RWPE2 (cell line): ENCODE measurements at regions not wholly inside any gene's neighbourhood (a gene's known extent, or its start where the extent isn't known, plus 50 kb on each side); places are given as distances from the start of the nearest gene placed in this dataset.

ENCODE experiments used
- ATAC-seq: fragments of 200-7000 bp; cut with Tn5 transposase; 3 replicates; pipeline ENCODE4 v1.9.1; 2021; ENCODE audit warnings: low read depth
- DNase-seq: peaks from one replicate; pipeline ENCODE4 v3.0.0-alpha.2; 2020; ENCODE audit warnings: low spot score
- H3K27ac ChIP-seq: fragments of 450-650 bp; 2 replicates; pipeline ENCODE4 v1.5.1; 2017; ENCODE audit warnings: mild to moderate bottlenecking; ENCODE audit not compliant: poor library complexity, severe bottlenecking
- H3K27me3 ChIP-seq: fragments of 250-450 bp; sonication (Bioruptor Pico); 2 replicates; pipeline ENCODE4 v1.5.1; 2021; ENCODE audit warnings: mild to moderate bottlenecking, moderate library complexity; ENCODE audit not compliant: insufficient read depth, poor library complexity, severe bottlenecking
- H3K36me3 ChIP-seq: fragments of 250-450 bp; sonication (Bioruptor Pico); 2 replicates; pipeline ENCODE4 v1.5.1; 2020; ENCODE audit warnings: low read depth, mild to moderate bottlenecking, moderate library complexity
- H3K4me1 ChIP-seq: fragments of 250-450 bp; sonication (Bioruptor Pico); 2 replicates; pipeline ENCODE4 v1.5.1; 2021; ENCODE audit warnings: mild to moderate bottlenecking, moderate library complexity; ENCODE audit not compliant: insufficient read depth, poor library complexity, severe bottlenecking
- H3K4me3 ChIP-seq: fragments of 250-450 bp; sonication (Bioruptor Pico); 2 replicates; pipeline ENCODE4 v1.5.1; 2021; ENCODE audit warnings: mild to moderate bottlenecking, moderate library complexity; ENCODE audit not compliant: severe bottlenecking
- H3K9me3 ChIP-seq: fragments of 250-450 bp; sonication (Bioruptor Pico); 2 replicates; pipeline ENCODE4 v1.5.1; 2021; ENCODE audit warnings: mild to moderate bottlenecking, moderate library complexity; ENCODE audit not compliant: severe bottlenecking
- TF ChIP-seq, protein P1 (sequence below): fragments of 450-650 bp; IDR thresholded peaks from one replicate; pipeline ENCODE4 v1.5.1; 2017; ENCODE audit warnings: mild to moderate bottlenecking, moderate library complexity; ENCODE audit not compliant: poor library complexity, severe bottlenecking

DNA sequence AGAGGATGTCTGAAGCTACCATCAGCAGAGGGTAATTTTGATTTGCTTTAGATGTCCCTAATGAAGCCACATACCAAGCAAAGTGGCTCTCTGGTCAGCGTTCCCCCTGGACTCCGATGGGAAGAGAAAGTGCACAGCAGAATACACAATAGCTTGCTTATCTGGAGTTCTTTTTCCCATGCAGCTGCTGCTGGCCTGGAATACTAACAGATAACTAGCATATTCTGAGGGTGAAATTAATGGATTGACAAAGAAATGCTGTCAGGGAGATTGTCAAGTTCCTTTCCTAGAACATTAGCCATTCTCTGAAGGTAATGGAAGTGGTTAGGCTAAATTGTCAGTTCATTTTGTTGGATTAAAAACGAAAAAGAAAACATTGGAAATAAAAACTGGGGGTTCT lies 391.3 kb downstream of the FLRT2 start:
- no peaks in the 10 kb centered on the region for H3K4me1 ChIP-seq
- TF ChIP-seq, protein P1, sequence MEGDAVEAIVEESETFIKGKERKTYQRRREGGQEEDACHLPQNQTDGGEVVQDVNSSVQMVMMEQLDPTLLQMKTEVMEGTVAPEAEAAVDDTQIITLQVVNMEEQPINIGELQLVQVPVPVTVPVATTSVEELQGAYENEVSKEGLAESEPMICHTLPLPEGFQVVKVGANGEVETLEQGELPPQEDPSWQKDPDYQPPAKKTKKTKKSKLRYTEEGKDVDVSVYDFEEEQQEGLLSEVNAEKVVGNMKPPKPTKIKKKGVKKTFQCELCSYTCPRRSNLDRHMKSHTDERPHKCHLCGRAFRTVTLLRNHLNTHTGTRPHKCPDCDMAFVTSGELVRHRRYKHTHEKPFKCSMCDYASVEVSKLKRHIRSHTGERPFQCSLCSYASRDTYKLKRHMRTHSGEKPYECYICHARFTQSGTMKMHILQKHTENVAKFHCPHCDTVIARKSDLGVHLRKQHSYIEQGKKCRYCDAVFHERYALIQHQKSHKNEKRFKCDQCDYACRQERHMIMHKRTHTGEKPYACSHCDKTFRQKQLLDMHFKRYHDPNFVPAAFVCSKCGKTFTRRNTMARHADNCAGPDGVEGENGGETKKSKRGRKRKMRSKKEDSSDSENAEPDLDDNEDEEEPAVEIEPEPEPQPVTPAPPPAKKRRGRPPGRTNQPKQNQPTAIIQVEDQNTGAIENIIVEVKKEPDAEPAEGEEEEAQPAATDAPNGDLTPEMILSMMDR: no peak
- no peak for DNase-seq
- ATAC-seq: no peak
- no peak overlapping the region for H3K4me3 ChIP-seq
- H3K9me3 ChIP-seq: no peaks in the 10 kb centered on the region
- no peaks in the 10 kb centered on the region for H3K27me3 ChIP-seq
- H3K27ac ChIP-seq: no peak overlapping the region
- no peaks in the 10 kb centered on the region for H3K36me3 ChIP-seq

GRCh38 chr14:85917716-85918115 lies 387.8 kb downstream of the FLRT2 start:
- H3K4me1 ChIP-seq: no peaks in the 10 kb centered on the region
- H3K27me3 ChIP-seq: no peaks in the 10 kb centered on the region
- TF ChIP-seq, protein P1: no peak
- DNase-seq: no peak
- ATAC-seq: no peak
- H3K36me3 ChIP-seq: no peaks in the 10 kb centered on the region
- H3K9me3 ChIP-seq: no peaks in the 10 kb centered on the region
- no peak overlapping the region for H3K4me3 ChIP-seq
- H3K27ac ChIP-seq: no peak overlapping the region

DNA sequence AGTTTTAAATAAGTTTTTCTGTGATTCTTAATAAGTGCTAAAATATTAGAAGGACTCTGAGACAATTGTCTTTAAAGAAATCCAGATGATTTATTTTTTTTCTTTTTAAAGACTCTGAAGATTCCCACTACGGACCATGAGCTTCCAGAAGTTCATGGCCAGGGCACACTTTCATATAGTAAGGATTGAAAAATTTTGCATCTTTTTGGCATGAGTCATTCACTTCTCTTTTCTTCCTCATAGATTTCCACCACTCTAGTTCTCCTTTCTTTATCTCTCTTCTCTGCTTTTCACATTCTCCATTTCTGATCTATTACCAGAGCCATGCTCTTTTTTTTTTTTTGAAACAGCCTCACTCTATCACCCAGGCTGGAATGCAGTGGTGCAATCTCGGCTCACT lies 385.8 kb downstream of the FLRT2 start:
- TF ChIP-seq, protein P1: no peak
- Histone ChIP-seq H3K4me1 (no peaks in the 10 kb centered on the region), H3K4me3 (no peak overlapping the region), H3K9me3 (no peaks in the 10 kb centered on the region), H3K27ac (no peak overlapping the region), H3K27me3 (no peaks in the 10 kb centered on the region), H3K36me3 (no peaks in the 10 kb centered on the region)
- ATAC-seq (no peak), DNase-seq (no peak)

- DNase-seq (no peak), ATAC-seq (no peak)
- Histone ChIP-seq H3K27ac (no peak overlapping the region), H3K4me1 (no peaks in the 10 kb centered on the region), H3K36me3 (no peaks in the 10 kb centered on the region), H3K27me3 (no peaks in the 10 kb centered on the region), H3K4me3 (no peak overlapping the region), H3K9me3 (no peaks in the 10 kb centered on the region)
- TF ChIP-seq, protein P1: no peak
Observed at GRCh38 chr14:85912141-85912540, 382.2 kb downstream of the FLRT2 start.

DNA sequence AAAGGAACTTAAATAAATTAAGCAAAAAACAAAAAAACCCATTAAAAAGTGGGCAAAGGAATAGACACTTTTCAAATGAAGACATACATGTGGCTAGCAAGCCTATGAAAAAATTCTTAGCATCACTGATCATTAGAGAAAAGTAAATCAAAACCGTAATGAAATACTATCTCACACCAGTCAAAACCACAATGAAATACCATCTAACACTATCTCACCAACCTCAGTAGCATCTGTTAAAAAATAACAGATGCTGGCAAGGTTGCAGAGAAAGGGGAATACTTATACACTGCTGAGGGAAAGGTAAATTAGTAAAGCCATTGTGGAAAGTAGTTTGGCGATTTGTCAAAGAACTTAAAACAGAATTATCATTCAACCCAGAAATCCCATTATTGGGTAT lies 381.1 kb downstream of the FLRT2 start:
- H3K36me3 ChIP-seq: no peaks in the 10 kb centered on the region
- H3K9me3 ChIP-seq: no peaks in the 10 kb centered on the region
- TF ChIP-seq, protein P1: no peak
- no peak overlapping the region for H3K4me3 ChIP-seq
- no peaks in the 10 kb centered on the region for H3K4me1 ChIP-seq
- DNase-seq (no peak), ATAC-seq (no peak)
- H3K27ac ChIP-seq: no peak overlapping the region
- H3K27me3 ChIP-seq: no peaks in the 10 kb centered on the region
